VCaP (cell line): ENCODE measurements at regions not wholly inside any gene's neighbourhood (a gene's known extent, or its start where the extent isn't known, plus 50 kb on each side); places are given as distances from the start of the nearest gene placed in this dataset.

Experiments used
- H3K27ac ChIP-seq: fragments of 450-650 bp; 2 replicates; pipeline ENCODE4 v1.5.1; 2017
- CTCF ChIP-seq: fragments of 450-650 bp; conservative IDR thresholded peaks from 2 replicates; pipeline ENCODE4 v1.5.1; 2017; ENCODE audit warnings: mild to moderate bottlenecking, moderate library complexity

GRCh38 chr1:73516451-73516850, 681.5 kb downstream of the LRRIQ3 start:
- TF ChIP-seq CTCF, result no peak
- no peak overlapping the region for H3K27ac ChIP-seq

DNA sequence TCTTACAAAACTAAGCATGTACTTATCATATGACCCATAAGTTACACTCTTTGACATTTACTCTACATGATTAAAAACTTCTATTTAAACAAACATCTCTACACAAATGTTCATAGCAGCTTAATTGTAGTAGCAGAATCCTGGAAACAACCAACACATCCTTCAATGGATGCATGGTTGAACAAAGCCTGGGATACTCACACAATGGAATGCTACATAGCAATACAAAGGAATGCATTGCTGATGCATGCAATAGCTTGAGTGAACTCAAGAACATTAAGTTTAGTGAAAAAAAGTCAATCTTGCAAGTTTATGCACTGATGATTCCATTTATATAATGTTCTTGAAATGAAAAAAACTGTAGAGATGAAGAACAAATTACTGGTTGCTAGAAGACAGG, 686.9 kb downstream of the LRRIQ3 start:
- no peak for TF ChIP-seq CTCF
- no peak overlapping the region for H3K27ac ChIP-seq

- no peak for TF ChIP-seq CTCF
- H3K27ac ChIP-seq, result no peak overlapping the region
Measured at GRCh38 chr1:73500154-73500553, 697.8 kb downstream of the LRRIQ3 start.

- TF ChIP-seq CTCF, result no peak
- no peak overlapping the region for H3K27ac ChIP-seq
Measured at GRCh38 chr1:73499671-73500070, 698.3 kb downstream of the LRRIQ3 start.

- no peak overlapping the region for H3K27ac ChIP-seq
- TF ChIP-seq CTCF, result no peak
Measured at GRCh38 chr1:73491621-73492020, 706.4 kb downstream of the LRRIQ3 start.

DNA sequence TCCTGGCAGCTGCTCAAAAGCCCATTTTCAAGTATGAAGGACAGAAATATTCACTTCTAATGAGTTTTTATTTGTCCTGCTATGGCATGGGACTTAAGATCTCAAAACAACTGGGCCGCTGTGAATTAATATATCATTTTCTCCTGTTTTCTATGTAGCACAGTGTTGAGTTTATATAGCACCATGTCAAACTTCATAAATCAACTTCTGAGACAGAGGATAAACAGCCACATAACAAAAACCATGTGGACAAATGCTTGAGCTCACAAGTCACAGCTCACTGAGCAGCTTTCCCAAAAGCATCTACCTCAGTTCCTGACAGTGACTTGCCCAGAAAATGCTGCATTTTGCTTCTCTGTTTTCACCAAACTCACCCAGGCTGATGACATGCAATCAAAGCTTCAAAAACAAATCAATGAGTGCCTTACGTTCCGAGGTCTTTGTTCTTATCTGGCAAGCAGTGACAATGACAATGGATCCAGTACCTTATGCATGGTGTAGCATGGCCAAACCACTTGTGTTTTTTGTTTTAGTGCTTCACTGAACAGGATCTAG, 722.6 kb downstream of the LRRIQ3 start:
- no peak overlapping the region for H3K27ac ChIP-seq
- no peak for TF ChIP-seq CTCF

- no peak overlapping the region for H3K27ac ChIP-seq
- no peak for TF ChIP-seq CTCF
Measured at GRCh38 chr1:73472810-73473209, 725.2 kb downstream of the LRRIQ3 start.
